ENCODE measurements at regions not wholly inside any gene's neighbourhood (a gene's known extent, or its start where the extent isn't known, plus 50 kb on each side); places are given as distances from the start of the nearest gene placed in this dataset.
"Not testable (repeated sequence)": the region's sequence is repeated elsewhere in the genome, so short reads cannot be mapped to it uniquely, and the experiment has no call there.

DNA sequence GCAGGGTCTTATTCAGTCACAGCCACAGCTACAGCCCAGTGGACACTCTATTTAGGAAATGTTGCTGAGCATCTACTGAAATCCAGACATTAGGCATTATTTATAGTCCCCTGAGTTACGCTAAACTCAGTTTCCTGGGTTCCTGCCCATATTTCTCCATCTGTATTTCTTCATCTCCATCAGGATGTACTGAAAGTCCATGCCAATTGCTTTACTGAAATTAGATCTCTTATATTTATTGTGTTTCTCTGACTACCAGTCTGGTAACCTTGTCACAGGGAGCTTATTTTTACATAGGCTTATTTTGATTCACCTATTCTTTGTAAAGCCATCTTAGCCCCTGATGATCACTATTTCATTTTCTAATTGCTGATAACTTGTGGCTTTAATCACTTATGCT lies 223.9 kb downstream of the TLE3 start:
- no peak for DNase-seq (ENCODE audit: low read depth in 4 of 4, low spot score in 3 of 4)

- DNase-seq (ENCODE audit: low read depth in 4 of 4, low spot score in 3 of 4), result no peak
These were observed 223.4 kb downstream of the TLE3 start for GRCh38 chr15:69874321-69874720.

DNA sequence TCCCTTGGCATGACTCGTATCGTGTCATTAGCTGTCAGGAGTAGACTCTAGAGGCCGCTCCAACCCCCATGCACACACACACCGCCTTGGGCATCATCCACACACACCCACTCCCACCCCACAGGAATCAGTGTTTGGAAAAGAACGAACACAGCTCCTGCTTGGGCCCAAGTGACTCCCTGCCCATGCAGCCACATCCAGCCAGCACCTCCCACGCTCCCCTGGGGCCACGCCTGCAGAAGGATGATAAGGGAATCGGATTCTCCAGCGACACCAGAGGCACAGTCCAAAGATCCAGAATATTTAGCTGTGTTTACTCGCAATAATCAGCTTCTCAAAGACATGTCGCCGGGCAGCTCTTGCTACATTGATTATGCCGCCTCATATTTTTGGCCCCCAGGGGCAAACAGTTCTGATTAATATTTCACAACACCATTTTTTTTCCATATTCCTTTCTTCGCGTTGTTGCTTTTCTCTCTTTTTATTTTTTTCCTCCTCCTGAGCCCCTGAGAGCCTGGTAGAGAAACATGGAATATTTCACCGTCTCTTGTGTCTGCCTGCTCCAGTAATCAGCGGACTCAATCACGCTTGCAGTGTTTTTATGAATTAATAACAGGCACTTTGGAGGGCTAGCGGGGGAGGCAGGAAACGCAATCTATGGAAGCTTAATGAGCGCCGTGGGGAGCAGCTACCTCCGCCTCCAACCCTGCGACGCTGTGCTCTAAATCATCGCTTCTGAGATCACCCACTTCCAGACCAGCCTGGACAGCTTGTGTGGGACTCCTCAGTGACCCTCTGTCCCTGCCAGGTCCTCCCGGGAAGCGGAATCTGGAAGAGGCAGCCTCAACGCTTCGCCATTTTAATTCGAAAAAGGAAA lies 221.4 kb downstream of the TLE3 start:
- DNase-seq (ENCODE audit: low read depth in 4 of 4, low spot score in 3 of 4), result no peak

- not testable (repeated sequence) for DNase-seq (ENCODE audit: low read depth in 4 of 4, low spot score in 3 of 4)
These were observed 217.8 kb downstream of the TLE3 start for GRCh38 chr15:69879963-69880362.

DNA sequence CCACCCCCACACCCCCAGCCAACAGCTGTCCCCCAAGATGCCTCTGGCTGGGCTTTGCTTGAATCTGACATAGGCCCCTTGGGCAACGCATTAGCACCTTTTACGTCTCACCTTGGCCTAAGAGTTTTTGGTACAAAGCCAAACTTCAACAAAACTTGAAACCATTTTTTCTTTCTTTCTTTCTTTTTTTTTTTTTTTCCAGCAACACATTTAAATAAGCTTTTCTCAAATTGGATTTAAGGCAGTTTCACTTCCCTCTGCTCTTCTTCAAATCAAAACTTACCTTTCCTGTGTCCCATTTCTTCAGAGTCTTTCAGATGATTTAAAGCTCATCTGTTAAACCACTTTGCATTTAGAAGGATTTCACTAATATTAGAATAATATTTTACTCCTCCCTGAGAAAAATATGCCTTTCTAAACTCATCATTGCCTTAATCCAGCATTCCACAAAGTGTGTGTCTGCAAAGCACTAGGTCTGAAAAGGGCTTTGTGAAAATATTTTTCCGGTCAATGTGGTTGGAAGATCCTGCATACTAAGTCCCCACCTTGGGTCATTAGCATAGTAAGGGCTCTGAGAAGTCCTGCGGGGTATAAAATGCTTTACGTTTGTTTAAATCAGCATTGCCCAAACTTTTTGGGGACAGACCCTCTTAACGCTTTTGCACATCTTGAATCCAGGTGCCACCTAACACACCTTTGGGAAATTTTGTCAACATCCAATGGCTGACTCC lies 217.0 kb downstream of the TLE3 start:
- DNase-seq (ENCODE audit: low read depth in 4 of 4, low spot score in 3 of 4), result no peak

- no peak for DNase-seq (ENCODE audit: low read depth in 4 of 4, low spot score in 3 of 4)
These were observed 216.4 kb downstream of the TLE3 start for GRCh38 chr15:69881302-69881670.

DNA sequence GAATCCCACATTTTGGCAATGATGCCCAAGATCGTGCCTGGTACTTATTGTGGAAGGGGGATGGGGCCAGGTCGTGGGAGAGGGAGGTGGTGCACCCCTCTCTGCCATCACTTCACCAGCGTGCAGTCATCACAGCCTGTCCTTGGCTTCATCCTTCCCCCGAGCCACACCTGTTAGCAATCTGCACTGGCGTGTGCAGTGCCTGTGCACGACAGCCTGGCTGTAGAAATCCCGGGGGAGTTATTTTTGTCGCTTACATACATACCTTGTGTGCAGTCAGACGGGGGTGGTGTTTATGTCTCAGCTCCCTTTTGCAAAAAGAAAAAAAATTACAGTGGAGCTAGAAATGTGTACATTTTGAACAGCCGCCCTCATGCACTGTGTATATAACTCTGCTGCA lies 216.0 kb downstream of the TLE3 start:
- DNase-seq (ENCODE audit: low read depth in 4 of 4, low spot score in 3 of 4), result no peak

DNA sequence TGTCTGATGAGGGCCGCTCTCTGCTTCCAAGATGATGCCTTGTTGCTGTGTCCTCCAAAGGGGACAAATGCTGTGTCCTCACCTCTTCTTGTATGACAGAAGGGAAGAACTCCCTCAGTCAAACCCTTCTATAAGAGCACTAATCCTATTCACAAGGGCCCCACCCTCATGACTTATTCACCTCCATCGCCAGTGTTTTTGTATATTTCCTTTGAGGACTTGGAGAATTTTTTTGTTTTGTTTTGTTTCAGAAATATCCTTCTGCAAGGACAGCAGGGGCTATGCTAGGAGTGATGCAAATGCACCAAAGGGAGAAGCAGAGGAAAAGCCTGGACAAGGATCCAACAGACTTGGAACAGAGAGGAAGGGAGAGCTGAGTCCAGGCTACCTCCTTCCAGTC lies 214.4 kb downstream of the TLE3 start:
- DNase-seq (ENCODE audit: low read depth in 4 of 4, low spot score in 3 of 4), result no peak

DNA sequence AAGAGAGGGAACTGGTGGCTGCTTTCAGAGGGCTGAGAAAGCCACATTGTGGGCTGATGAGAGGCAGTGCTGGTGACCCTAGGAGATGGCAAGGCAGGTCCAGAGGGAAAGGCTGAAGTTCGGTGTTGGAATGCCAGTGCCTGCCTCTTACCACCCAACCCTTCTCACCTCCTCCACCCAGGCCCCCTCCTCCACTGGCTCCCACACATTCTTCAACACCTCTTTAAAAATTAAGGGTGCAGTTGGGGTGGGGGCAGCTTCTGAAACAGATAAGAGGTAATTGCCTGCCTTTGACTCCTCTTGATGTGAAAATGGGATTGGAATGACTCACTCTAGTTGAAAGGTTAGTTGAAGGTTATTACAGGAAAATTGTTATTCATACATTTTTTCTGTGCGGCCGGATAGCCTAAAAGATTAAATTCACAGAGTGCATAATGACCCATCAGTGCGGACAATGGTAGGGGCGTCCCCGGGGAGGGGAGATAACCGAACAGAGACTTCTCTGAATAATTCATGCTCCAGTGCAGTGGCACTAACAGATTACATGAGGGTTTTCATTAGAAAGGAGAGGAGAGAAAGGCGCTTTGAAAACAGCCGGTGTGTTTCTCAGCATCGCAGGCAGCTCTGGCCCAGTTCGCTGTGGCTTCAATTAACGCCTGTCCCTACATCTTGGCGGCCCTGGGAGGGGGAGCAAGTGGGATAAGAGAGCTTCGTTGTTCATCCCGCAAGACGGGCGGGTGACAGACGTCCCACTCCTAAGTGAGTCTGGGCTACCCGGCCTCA lies 212.4 kb downstream of the TLE3 start:
- DNase-seq (ENCODE audit: low read depth in 4 of 4, low spot score in 3 of 4), result no peak

GRCh38 chr15:69887009-69887408 lies 210.7 kb downstream of the TLE3 start:
- DNase-seq (ENCODE audit: low read depth in 4 of 4, low spot score in 3 of 4), result no peak

DNA sequence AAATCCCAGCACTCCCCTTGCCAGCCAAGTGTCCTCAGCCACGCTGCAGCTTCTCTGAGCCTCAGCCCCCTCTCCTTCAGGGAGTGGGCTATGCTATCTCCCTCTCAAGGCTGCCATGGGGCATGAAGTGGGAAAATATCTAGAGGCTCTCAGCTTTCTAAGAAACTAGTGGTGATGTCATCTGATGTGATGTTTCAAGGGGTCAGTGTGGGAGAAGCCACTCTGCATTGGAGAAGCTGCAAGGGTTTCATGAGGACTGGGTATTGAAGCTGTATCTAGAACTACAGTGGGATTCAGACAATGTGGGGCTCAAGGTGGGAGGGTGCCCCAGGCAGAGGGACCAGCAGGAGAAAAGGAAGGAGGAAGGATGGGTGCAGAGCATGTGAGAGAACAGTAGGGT lies 210.2 kb downstream of the TLE3 start:
- no peak for DNase-seq (ENCODE audit: low read depth in 4 of 4, low spot score in 3 of 4)

- no peak for DNase-seq (ENCODE audit: low read depth in 4 of 4, low spot score in 3 of 4)
These were observed 209.3 kb downstream of the TLE3 start for GRCh38 chr15:69888406-69888805.

GRCh38 chr15:69891070-69891536 lies 206.6 kb downstream of the TLE3 start:
- DNase-seq (ENCODE audit: low read depth in 4 of 4, low spot score in 3 of 4), result no peak

DNA sequence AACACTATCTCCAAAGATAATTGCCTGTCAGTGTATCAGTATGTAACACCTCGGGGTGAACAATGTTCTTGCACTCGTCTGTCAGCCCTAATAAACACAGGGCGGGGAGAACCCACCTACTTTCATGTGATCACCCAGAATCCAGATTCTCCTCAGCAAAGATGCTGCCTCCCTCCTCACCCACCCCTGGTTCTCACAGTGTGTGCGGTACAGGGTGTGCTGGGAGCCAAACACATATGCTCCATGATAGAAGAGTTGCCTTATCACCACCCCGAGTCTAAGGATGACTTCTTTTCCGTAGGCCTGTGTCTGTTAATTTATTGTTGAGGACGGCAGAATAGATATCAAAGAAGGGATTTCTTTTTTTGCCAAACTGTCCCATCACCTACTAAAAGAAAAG lies 206.1 kb downstream of the TLE3 start:
- no peak for DNase-seq (ENCODE audit: low read depth in 4 of 4, low spot score in 3 of 4)

- DNase-seq (ENCODE audit: low read depth in 4 of 4, low spot score in 3 of 4), result no peak
These were observed 205.4 kb downstream of the TLE3 start for GRCh38 chr15:69892351-69892750.

GRCh38 chr15:69893086-69893485 lies 204.6 kb downstream of the TLE3 start:
- no peak for DNase-seq (ENCODE audit: low read depth in 4 of 4, low spot score in 3 of 4)

GRCh38 chr15:69893863-69894262 lies 203.9 kb downstream of the TLE3 start:
- DNase-seq (ENCODE audit: low read depth in 4 of 4, low spot score in 3 of 4), result no peak

- DNase-seq (ENCODE audit: low read depth in 4 of 4, low spot score in 3 of 4), result no peak
These were observed 202.5 kb downstream of the TLE3 start for GRCh38 chr15:69895202-69895601.

DNA sequence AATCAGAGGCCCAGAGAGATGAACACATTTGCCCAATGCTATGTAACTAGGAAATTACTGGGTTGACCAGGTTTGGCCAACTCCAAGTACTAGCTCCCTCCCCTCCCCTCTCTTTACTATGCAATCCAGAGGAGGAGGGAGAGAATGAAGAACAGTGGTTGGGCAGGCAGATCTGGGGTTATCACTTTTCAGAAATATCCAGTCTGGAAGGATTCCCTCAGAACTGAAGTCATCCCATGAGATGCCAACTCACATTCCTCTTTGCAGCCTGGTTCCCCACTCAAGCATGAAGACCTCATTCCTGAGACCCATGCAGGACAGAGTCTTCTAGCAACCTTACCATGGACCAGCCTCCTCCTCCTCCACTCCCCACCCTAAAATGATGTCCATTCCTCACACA lies 201.1 kb downstream of the TLE3 start:
- no peak for DNase-seq (ENCODE audit: low read depth in 4 of 4, low spot score in 3 of 4)

- DNase-seq (ENCODE audit: low read depth in 4 of 4, low spot score in 3 of 4), result no peak
These were observed 200.7 kb downstream of the TLE3 start for GRCh38 chr15:69897061-69897460.

Data from left renal pelvis (tissue), 4 donors.